T-cell (primary cell): ENCODE measurements at regions not wholly inside any gene's neighbourhood (a gene's known extent, or its start where the extent isn't known, plus 50 kb on each side); places are given as distances from the start of the nearest gene placed in this dataset.
A peak's percentile ranks its signal among the peaks of the same experiment; 100 is the strongest.

Experiments
- ATAC-seq, 4 experiments: fragments of 200-7000 bp in 3 of 4; fragments of 150-1000 bp in 1 of 4; cut with Tn5 transposase; replicated peaks in 1 of 4; 1 replicate in 3 of 4; 2 replicates in 1 of 4; pipeline ENCODE4 v1.10.0; 2021; ENCODE audit warnings: moderate library complexity in 3 of 4, mild to moderate bottlenecking in 2 of 4, moderate number of reproducible peaks in 1 of 4
- CTCF ChIA-PET, 2 donors: fragments of 300-600 bp; sonication (Branson Sonifier 250); formaldehyde crosslinking; loops; one replicate each; lab custom pipeline; 2022; ENCODE audit warnings: antibody characterized with exemption in 2 of 2; lab: Charles Lee
- POLR2A ChIA-PET, 2 donors: fragments of 300-600 bp; sonication (Branson Sonifier 250); formaldehyde crosslinking; loops; one replicate each; lab custom pipeline; 2022; ENCODE audit warnings: antibody characterized with exemption in 2 of 2; lab: Charles Lee
- DNase-seq, 35 experiments: peaks; one replicate each; pipeline versions ENCODE4 v3.0.0 to v3.0.0-alpha.2; 2013 to 2023
- H3K27ac ChIP-seq: one replicate; pipeline ENCODE4 v1.5.1; 2013; ENCODE audit warnings: low read length
- H3K27me3 ChIP-seq, 2 experiments: replicated peaks in 1 of 2; 1 replicate in 1 of 2; 2 replicates in 1 of 2; pipeline versions ENCODE4 v1.6.1 to v1.7.0; 2013; ENCODE audit warnings: low read length in 1 of 2, mixed read lengths in 1 of 2; ENCODE audit not compliant: control insufficient read depth in 2 of 2, insufficient read depth in 2 of 2; ENCODE audit errors: extremely low read depth in 1 of 2
- H3K36me3 ChIP-seq, 2 donors: 1 replicate in 1 of 2; 2 replicates in 1 of 2; pipeline versions ENCODE4 v1.6.1 to v1.7.0; 2013; ENCODE audit warnings: low read length in 1 of 2; ENCODE audit not compliant: control insufficient read depth in 2 of 2, insufficient read depth in 1 of 2; ENCODE audit errors: extremely low read depth in 1 of 2
- H3K4me1 ChIP-seq, 2 experiments: 1 replicate in 1 of 2; 2 replicates in 1 of 2; pipeline versions ENCODE4 v1.6.1 to v1.7.0; 2013; ENCODE audit warnings: low read length in 2 of 2, mixed read lengths in 1 of 2; ENCODE audit not compliant: insufficient read depth in 2 of 2, control insufficient read depth in 1 of 2; ENCODE audit errors: extremely low read depth in 1 of 2
- H3K4me3 ChIP-seq, 2 donors: 1 replicate in 1 of 2; 2 replicates in 1 of 2; pipeline versions ENCODE4 v1.5.1 to v1.7.0; 2013; ENCODE audit warnings: mild to moderate bottlenecking in 2 of 2, low read length in 1 of 2, moderate library complexity in 1 of 2; ENCODE audit not compliant: control insufficient read depth in 1 of 2; ENCODE audit errors: extremely low read depth in 1 of 2
- H3K9me3 ChIP-seq: 2 replicates; pipeline ENCODE4 v1.7.0; 2013
- H3K27ac Mint-ChIP-seq, 2 donors: one replicate each; pipeline ENCODE4 v1.8.0; 2020 to 2021; ENCODE audit warnings: mild to moderate bottlenecking in 2 of 2, mixed read lengths in 2 of 2
- H3K27me3 Mint-ChIP-seq, 2 donors: one replicate each; pipeline ENCODE4 v1.8.0; 2021 to 2022; ENCODE audit warnings: mixed read lengths in 2 of 2
- H3K36me3 Mint-ChIP-seq: one replicate; pipeline ENCODE4 v1.8.0; 2021; ENCODE audit warnings: mixed read lengths
- H3K4me1 Mint-ChIP-seq, 3 donors: one replicate each; pipeline ENCODE4 v1.8.0; 2020 to 2022; ENCODE audit warnings: mixed read lengths in 3 of 3, mild to moderate bottlenecking in 1 of 3
- H3K4me3 Mint-ChIP-seq, 3 donors: one replicate each; pipeline ENCODE4 v1.8.0; 2020 to 2022; ENCODE audit warnings: mild to moderate bottlenecking in 3 of 3, mixed read lengths in 3 of 3, moderate library complexity in 3 of 3
- H3K9me3 Mint-ChIP-seq, 3 donors: one replicate each; pipeline ENCODE4 v1.8.0; 2020 to 2022; ENCODE audit warnings: mixed read lengths in 3 of 3
- WGBS: methylation state at CpG from one replicate; pipeline ENCODE4 v1.1.5; 2013; ENCODE audit warnings: missing lambda C conversion rate; ENCODE audit not compliant: insufficient coverage; 5-methylcytosine and 5-hydroxymethylcytosine counted together

- Mint-ChIP-seq H3K36me3 (no peaks in the 10 kb centered on the region), H3K4me1 (peaks cover 19 to 47% (median 34%) of the 10 kb centered on the region in 3 donors), H3K9me3 (no peaks in the 10 kb centered on the region), H3K27me3 (no peaks in the 10 kb centered on the region), H3K4me3 (peak overlapping the region in 2 of 3 donors; percentile 28 to 33), H3K27ac (peak overlapping the region in 1 of 2 donors; percentile 82)
- Histone ChIP-seq H3K4me3 (no peak overlapping the region), H3K27ac (no peak overlapping the region), H3K9me3 (no peaks in the 10 kb centered on the region), H3K27me3 (no peaks in the 10 kb centered on the region), H3K4me1 (peaks cover 0 to 15% of the 10 kb centered on the region in 2 experiments), H3K36me3 (no peaks in the 10 kb centered on the region)
- no peak for DNase-seq
- POLR2A ChIA-PET = no interaction called here
- ATAC-seq = peak in 3 of 4 experiments; percentile 19 to 75 (median 51)
- CTCF ChIA-PET = no interaction called here
- 35% methylated on average over 2 of the region's 4 CpGs for WGBS
Measured at GRCh38 chr2:109046925-109047508, 58.0 kb upstream of the EDAR start.

- H3K36me3 ChIP-seq = no peaks in the 10 kb centered on the region
- Mint-ChIP-seq H3K36me3 (no peaks in the 10 kb centered on the region), H3K9me3 (no peaks in the 10 kb centered on the region), H3K4me3 (peak overlapping the region in 1 of 3 donors; percentile 58), H3K27me3 (no peaks in the 10 kb centered on the region), H3K27ac (peak overlapping the region in 1 of 2 donors; percentile 24), H3K4me1 (peaks cover 19 to 50% (median 34%) of the 10 kb centered on the region in 3 donors)
- POLR2A ChIA-PET = no interaction called here
- WGBS = 86% methylated on average over 2 of the region's 9 CpGs
- H3K4me1 ChIP-seq = peaks cover 0 to 15% of the 10 kb centered on the region in 2 experiments
- no peaks in the 10 kb centered on the region for H3K27me3 ChIP-seq
- no peak for DNase-seq
- CTCF ChIA-PET = interaction anchor here in 1 of 2 donors (0.7 kb wide), 1 partner anchor 13 kb away, joined by 6 read pairs; no protein-coding TSS in a partner anchor
- no peak overlapping the region for H3K27ac ChIP-seq
- no peak for ATAC-seq
- H3K9me3 ChIP-seq = no peaks in the 10 kb centered on the region
- H3K4me3 ChIP-seq = no peak overlapping the region
Measured at GRCh38 chr2:109045505-109045904, 56.5 kb upstream of the EDAR start.

- no peak overlapping the region for H3K4me3 ChIP-seq
- WGBS = 89% methylated on average over 1 of the region's 4 CpGs
- H3K4me1 ChIP-seq = peaks cover 15 to 17% of the 10 kb centered on the region in 2 experiments
- no peaks in the 10 kb centered on the region for H3K27me3 ChIP-seq
- Mint-ChIP-seq H3K9me3 (no peaks in the 10 kb centered on the region), H3K27me3 (no peaks in the 10 kb centered on the region), H3K4me3 (no peak overlapping the region), H3K36me3 (no peaks in the 10 kb centered on the region), H3K27ac (no peak overlapping the region), H3K4me1 (peaks cover 28 to 44% (median 38%) of the 10 kb centered on the region in 3 donors)
- DNase-seq = no peak
- ChIA-PET POLR2A (no interaction called here), CTCF (no interaction called here)
- H3K9me3 ChIP-seq = no peaks in the 10 kb centered on the region
- ATAC-seq = no peak
- no peak overlapping the region for H3K27ac ChIP-seq
- H3K36me3 ChIP-seq = no peaks in the 10 kb centered on the region
Measured at GRCh38 chr2:109038992-109039391, 50.0 kb upstream of the EDAR start.
